Stimulated activated CD4-positive, alpha-beta T cell treated with anti-CD3 and anti-CD28 coated beads, TNF-alpha, amount 100 ng/mL, for 1 hour (primary cell): ENCODE measurements at regions not wholly inside any gene's neighbourhood (a gene's known extent, or its start where the extent isn't known, plus 50 kb on each side); places are given as distances from the start of the nearest gene placed in this dataset.

Source experiments
- DNase-seq, 3 donors: peaks; one replicate each; pipeline ENCODE4 v3.0.0-alpha.2; 2020; ENCODE audit warnings: low read depth in 3 of 3, low spot score in 1 of 3

GRCh38 chr7:35501681-35502080 is 193.3 kb downstream of the HERPUD2 start:
- no peak for DNase-seq

GRCh38 chr7:35499226-35499625 is 195.7 kb downstream of the HERPUD2 start:
- no peak for DNase-seq

- no peak for DNase-seq
These were observed 196.5 kb downstream of the HERPUD2 start for GRCh38 chr7:35498416-35498815.

- no peak for DNase-seq
These were observed 199.1 kb downstream of the HERPUD2 start for GRCh38 chr7:35495844-35496243.

- DNase-seq, result no peak
These were observed 199.6 kb downstream of the HERPUD2 start for GRCh38 chr7:35495377-35495776.

GRCh38 chr7:35494407-35494806 is 200.5 kb downstream of the HERPUD2 start:
- no peak for DNase-seq

GRCh38 chr7:35492451-35493175 is 202.3 kb downstream of the HERPUD2 start:
- no peak for DNase-seq

GRCh38 chr7:35491233-35491632 is 203.7 kb downstream of the HERPUD2 start:
- no peak for DNase-seq

- DNase-seq, result no peak
These were observed 207.1 kb downstream of the HERPUD2 start for GRCh38 chr7:35487841-35488240.

- DNase-seq, result no peak
These were observed 207.5 kb downstream of the HERPUD2 start for GRCh38 chr7:35487402-35487801.

- no peak for DNase-seq
These were observed 209.5 kb downstream of the HERPUD2 start for GRCh38 chr7:35485436-35485835.

- DNase-seq, result no peak
These were observed 211.4 kb downstream of the HERPUD2 start for GRCh38 chr7:35483568-35483967.

- no peak for DNase-seq
These were observed 212.7 kb downstream of the HERPUD2 start for GRCh38 chr7:35482231-35482630.

GRCh38 chr7:35480806-35481205 is 214.1 kb downstream of the HERPUD2 start:
- no peak for DNase-seq

- DNase-seq, result no peak
These were observed 217.3 kb downstream of the HERPUD2 start for GRCh38 chr7:35477609-35478008.

- DNase-seq, result no peak
These were observed 220.2 kb upstream of the TBX20 start for GRCh38 chr7:35474100-35474499.

- DNase-seq, result no peak
These were observed 214.7 kb upstream of the TBX20 start for GRCh38 chr7:35468606-35469005.

GRCh38 chr7:35467456-35467978 is 213.6 kb upstream of the TBX20 start:
- DNase-seq, result no peak

GRCh38 chr7:35465791-35466336 is 212.0 kb upstream of the TBX20 start:
- DNase-seq, result no peak

GRCh38 chr7:35463751-35464150 is 209.9 kb upstream of the TBX20 start:
- no peak for DNase-seq

GRCh38 chr7:35463176-35463700 is 209.3 kb upstream of the TBX20 start:
- no peak for DNase-seq

GRCh38 chr7:35454575-35455385 is 200.9 kb upstream of the TBX20 start:
- no peak for DNase-seq
